Calu3 (cell line): ENCODE measurements at regions not wholly inside any gene's neighbourhood (a gene's known extent, or its start where the extent isn't known, plus 50 kb on each side); places are given as distances from the start of the nearest gene placed in this dataset.

Source experiments
- BruUV-seq: library from RNA; stranded (reverse); fragments of 400-500 nt; replicated peaks from 2 replicates; lab custom pipeline; 2021; lab: Mats Ljungman, UMichigan
- CTCF ChIA-PET: fragments of 300-600 bp; sonication (Branson Sonifier 250); formaldehyde crosslinking; loops from one replicate; lab custom pipeline; 2022; ENCODE audit warnings: antibody characterized with exemption; lab: Charles Lee
- DNase-seq: peaks from one replicate; pipeline ENCODE4 v3.0.0; 2022
- H3K27ac Mint-ChIP-seq: one replicate; pipeline ENCODE4 v1.8.0; 2022; ENCODE audit warnings: mixed read lengths; ENCODE audit not compliant: unreplicated experiment
- H3K27me3 Mint-ChIP-seq: one replicate; pipeline ENCODE4 v1.8.0; 2022; ENCODE audit warnings: mixed read lengths; ENCODE audit not compliant: unreplicated experiment
- H3K36me3 Mint-ChIP-seq: one replicate; pipeline ENCODE4 v1.8.0; 2022; ENCODE audit warnings: mild to moderate bottlenecking, moderate library complexity, mixed read lengths; ENCODE audit not compliant: insufficient read depth, unreplicated experiment
- H3K4me1 Mint-ChIP-seq: one replicate; pipeline ENCODE4 v1.8.0; 2022; ENCODE audit warnings: mild to moderate bottlenecking, low read depth, mixed read lengths; ENCODE audit not compliant: unreplicated experiment
- H3K4me3 Mint-ChIP-seq: one replicate; pipeline ENCODE4 v1.8.0; 2022; ENCODE audit warnings: mild to moderate bottlenecking, low read depth, moderate library complexity, mixed read lengths; ENCODE audit not compliant: unreplicated experiment
- H3K9me3 Mint-ChIP-seq: one replicate; pipeline ENCODE4 v1.8.0; 2022; ENCODE audit warnings: low read depth, mixed read lengths; ENCODE audit not compliant: unreplicated experiment
- CTCF ChIP-seq: fragments of 200-600 bp; IDR thresholded peaks from one replicate; pipeline ENCODE4 v1.8.0; 2022; ENCODE audit warnings: antibody characterized with exemption; ENCODE audit not compliant: unreplicated experiment
- intact Hi-C: fragments of 100-400 bp; cut with micrococcal nuclease; formaldehyde crosslinking; loops from one replicate; pipeline ENCODE4 v1.10.0; 2022; ENCODE audit not compliant: unreplicated experiment

GRCh38 chr3:180478695-180479094, 123.3 kb upstream of the TTC14 start:
- no peak for TF ChIP-seq CTCF
- intact Hi-C loops, result no loop called here
- CTCF ChIA-PET, result no interaction called here
- BruUV-seq, result no TSS peak
- Mint-ChIP-seq H3K4me3 (no peak overlapping the region), H3K4me1 (peaks cover 3% of the 10 kb centered on the region), H3K9me3 (peaks cover 3% of the 10 kb centered on the region), H3K27ac (no peak overlapping the region), H3K36me3 (no peaks in the 10 kb centered on the region), H3K27me3 (no peaks in the 10 kb centered on the region)
- no peak for DNase-seq

- intact Hi-C loops, result no loop called here
- no peaks in the 10 kb centered on the region for H3K36me3 Mint-ChIP-seq
- H3K27me3 Mint-ChIP-seq, result no peaks in the 10 kb centered on the region
- TF ChIP-seq CTCF, result no peak
- BruUV-seq, result no TSS peak
- no peak for DNase-seq
- peaks cover 7% of the 10 kb centered on the region for H3K4me1 Mint-ChIP-seq
- H3K9me3 Mint-ChIP-seq, result peaks cover 5% of the 10 kb centered on the region
- H3K4me3 Mint-ChIP-seq, result no peak overlapping the region
- no peak overlapping the region for H3K27ac Mint-ChIP-seq
- CTCF ChIA-PET, result no interaction called here
Observed at GRCh38 chr3:180492047-180492446, 109.9 kb upstream of the TTC14 start.

- no peak for TF ChIP-seq CTCF
- intact Hi-C loops, result no loop called here
- H3K4me1 Mint-ChIP-seq, result peaks cover 7% of the 10 kb centered on the region
- H3K9me3 Mint-ChIP-seq, result peaks cover 19% of the 10 kb centered on the region
- no peak overlapping the region for H3K4me3 Mint-ChIP-seq
- no TSS peak for BruUV-seq
- no peak for DNase-seq
- CTCF ChIA-PET, result no interaction called here
- H3K27ac Mint-ChIP-seq, result no peak overlapping the region
- H3K36me3 Mint-ChIP-seq, result no peaks in the 10 kb centered on the region
- no peaks in the 10 kb centered on the region for H3K27me3 Mint-ChIP-seq
Observed at GRCh38 chr3:180496995-180497394, 105.0 kb upstream of the TTC14 start.

- peaks cover 8% of the 10 kb centered on the region for H3K9me3 Mint-ChIP-seq
- H3K27me3 Mint-ChIP-seq, result no peaks in the 10 kb centered on the region
- no peak for TF ChIP-seq CTCF
- intact Hi-C loops, result no loop called here
- no peak overlapping the region for H3K27ac Mint-ChIP-seq
- BruUV-seq, result no TSS peak
- H3K4me3 Mint-ChIP-seq, result no peak overlapping the region
- H3K36me3 Mint-ChIP-seq, result no peaks in the 10 kb centered on the region
- DNase-seq, result no peak
- CTCF ChIA-PET, result no interaction called here
- peaks cover 9% of the 10 kb centered on the region for H3K4me1 Mint-ChIP-seq
Observed at GRCh38 chr3:180516368-180516767, 85.6 kb upstream of the TTC14 start.
